ENCODE measurements at regions not wholly inside any gene's neighbourhood (a gene's known extent, or its start where the extent isn't known, plus 50 kb on each side); places are given as distances from the start of the nearest gene placed in this dataset.

DNA sequence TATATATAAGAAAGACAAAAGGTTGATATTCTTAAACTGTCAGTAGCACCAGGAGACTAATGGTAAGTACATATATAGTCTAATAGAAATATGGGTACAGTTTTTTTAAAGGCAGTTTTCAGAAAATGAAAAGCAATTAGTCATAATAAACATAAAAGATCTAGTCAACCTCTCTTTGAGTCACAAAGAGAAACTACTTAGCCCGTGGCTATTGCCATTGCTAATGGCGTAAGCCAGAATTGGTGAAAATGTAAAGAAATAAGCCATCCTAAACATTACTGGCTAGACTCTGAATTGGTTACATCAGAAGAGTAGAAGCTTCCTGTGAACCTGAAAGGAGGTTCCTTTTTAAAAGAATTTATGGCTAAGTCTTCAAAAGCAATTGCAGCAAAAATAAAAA is 668.7 kb upstream of the CPEB2 start (continued):
- TF ChIP-seq, protein P1, sequence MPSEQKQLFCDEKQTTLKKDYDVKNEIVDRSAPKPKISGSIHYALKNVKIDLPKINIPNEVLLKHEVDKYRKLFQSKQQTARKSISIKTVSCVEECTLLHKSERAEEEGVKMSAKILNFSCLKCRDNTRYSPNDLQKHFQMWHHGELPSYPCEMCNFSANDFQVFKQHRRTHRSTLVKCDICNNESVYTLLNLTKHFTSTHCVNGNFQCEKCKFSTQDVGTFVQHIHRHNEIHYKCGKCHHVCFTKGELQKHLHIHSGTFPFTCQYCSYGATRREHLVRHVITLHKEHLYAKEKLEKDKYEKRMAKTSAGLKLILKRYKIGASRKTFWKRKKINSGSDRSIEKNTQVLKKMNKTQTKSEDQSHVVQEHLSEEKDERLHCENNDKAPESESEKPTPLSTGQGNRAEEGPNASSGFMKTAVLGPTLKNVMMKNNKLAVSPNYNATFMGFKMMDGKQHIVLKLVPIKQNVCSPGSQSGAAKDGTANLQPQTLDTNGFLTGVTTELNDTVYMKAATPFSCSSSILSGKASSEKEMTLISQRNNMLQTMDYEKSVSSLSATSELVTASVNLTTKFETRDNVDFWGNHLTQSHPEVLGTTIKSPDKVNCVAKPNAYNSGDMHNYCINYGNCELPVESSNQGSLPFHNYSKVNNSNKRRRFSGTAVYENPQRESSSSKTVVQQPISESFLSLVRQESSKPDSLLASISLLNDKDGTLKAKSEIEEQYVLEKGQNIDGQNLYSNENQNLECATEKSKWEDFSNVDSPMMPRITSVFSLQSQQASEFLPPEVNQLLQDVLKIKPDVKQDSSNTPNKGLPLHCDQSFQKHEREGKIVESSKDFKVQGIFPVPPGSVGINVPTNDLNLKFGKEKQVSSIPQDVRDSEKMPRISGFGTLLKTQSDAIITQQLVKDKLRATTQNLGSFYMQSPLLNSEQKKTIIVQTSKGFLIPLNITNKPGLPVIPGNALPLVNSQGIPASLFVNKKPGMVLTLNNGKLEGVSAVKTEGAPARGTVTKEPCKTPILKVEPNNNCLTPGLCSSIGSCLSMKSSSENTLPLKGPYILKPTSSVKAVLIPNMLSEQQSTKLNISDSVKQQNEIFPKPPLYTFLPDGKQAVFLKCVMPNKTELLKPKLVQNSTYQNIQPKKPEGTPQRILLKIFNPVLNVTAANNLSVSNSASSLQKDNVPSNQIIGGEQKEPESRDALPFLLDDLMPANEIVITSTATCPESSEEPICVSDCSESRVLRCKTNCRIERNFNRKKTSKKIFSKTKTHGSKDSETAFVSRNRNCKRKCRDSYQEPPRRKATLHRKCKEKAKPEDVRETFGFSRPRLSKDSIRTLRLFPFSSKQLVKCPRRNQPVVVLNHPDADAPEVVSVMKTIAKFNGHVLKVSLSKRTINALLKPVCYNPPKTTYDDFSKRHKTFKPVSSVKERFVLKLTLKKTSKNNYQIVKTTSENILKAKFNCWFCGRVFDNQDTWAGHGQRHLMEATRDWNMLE (tag by site-specific recombination; conservative IDR thresholded peaks at IDR 0.05; ENCODE audit: low read depth), result no peak

DNA sequence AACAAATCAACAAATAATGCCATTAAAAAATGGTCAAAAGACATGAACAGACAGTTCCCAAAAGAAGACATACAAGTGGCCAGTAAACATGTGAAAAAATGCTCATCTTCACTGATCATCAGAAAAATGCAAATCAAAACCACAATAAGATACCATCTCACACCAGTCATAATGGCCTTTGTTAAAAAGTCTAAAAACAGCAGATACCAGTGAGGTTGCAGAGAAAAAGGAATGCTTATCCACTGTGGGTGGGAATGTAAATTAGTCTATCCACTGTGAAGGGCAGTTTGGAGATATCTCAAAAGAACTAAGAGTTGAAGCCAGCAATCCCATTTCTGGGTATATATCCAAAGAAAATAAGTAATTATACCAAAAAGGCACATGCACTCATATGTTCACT is 668.1 kb upstream of the CPEB2 start:
- Histone ChIP-seq H3K36me3 (ENCODE audit: control insufficient read depth in 2 of 2, insufficient read depth in 1 of 2, low read length in 2 of 2) (no peaks in the 10 kb centered on the region), H3K27ac (ENCODE audit: extremely low read depth, low read depth, low read length) (no peak overlapping the region), H3K4me3 (ENCODE audit: low read depth, low read length) (no peak overlapping the region), H3K9me3 (ENCODE audit: control insufficient read depth, insufficient read depth, low read depth, low read length) (no peaks in the 10 kb centered on the region), H3K4me1 (ENCODE audit: control insufficient read depth, insufficient read depth, low read length) (no peaks in the 10 kb centered on the region)
- ChIA-PET CTCF (no interaction called here), POLR2A (no interaction called here)
- TF ChIP-seq ZNF146 (tag by site-specific recombination; IDR thresholded peaks at IDR 0.05), result no peak
- TF ChIP-seq ZNF48 (tag by site-specific recombination; IDR thresholded peaks at IDR 0.05), result no peak
- TF ChIP-seq ZNF350 (tag by site-specific recombination; IDR thresholded peaks at IDR 0.05), result no peak
- TF ChIP-seq TRIM28 (IDR thresholded peaks at IDR 0.05; ENCODE audit: borderline replicate concordance, low read length), result no peak
- TF ChIP-seq, protein P2, sequence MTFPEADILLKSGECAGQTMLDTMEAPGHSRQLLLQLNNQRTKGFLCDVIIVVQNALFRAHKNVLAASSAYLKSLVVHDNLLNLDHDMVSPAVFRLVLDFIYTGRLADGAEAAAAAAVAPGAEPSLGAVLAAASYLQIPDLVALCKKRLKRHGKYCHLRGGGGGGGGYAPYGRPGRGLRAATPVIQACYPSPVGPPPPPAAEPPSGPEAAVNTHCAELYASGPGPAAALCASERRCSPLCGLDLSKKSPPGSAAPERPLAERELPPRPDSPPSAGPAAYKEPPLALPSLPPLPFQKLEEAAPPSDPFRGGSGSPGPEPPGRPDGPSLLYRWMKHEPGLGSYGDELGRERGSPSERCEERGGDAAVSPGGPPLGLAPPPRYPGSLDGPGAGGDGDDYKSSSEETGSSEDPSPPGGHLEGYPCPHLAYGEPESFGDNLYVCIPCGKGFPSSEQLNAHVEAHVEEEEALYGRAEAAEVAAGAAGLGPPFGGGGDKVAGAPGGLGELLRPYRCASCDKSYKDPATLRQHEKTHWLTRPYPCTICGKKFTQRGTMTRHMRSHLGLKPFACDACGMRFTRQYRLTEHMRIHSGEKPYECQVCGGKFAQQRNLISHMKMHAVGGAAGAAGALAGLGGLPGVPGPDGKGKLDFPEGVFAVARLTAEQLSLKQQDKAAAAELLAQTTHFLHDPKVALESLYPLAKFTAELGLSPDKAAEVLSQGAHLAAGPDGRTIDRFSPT (tag by site-specific recombination; IDR thresholded peaks at IDR 0.05), result no peak
- no peak for TF ChIP-seq TCF7L2 (IDR thresholded peaks at IDR 0.05; ENCODE audit: borderline replicate concordance, low read depth, low read length)
- TF ChIP-seq, protein P3, sequence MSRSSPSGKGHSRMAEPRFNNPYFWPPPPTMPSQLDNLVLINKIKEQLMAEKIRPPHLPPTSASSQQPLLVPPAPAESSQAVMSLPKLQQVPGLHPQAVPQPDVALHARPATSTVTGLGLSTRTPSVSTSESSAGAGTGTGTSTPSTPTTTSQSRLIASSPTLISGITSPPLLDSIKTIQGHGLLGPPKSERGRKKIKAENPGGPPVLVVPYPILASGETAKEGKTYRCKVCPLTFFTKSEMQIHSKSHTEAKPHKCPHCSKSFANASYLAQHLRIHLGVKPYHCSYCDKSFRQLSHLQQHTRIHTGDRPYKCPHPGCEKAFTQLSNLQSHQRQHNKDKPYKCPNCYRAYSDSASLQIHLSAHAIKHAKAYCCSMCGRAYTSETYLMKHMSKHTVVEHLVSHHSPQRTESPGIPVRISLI (tag by site-specific recombination; IDR thresholded peaks at IDR 0.05), result no peak
- no peak for TF ChIP-seq ZNF585B (tag by site-specific recombination; IDR thresholded peaks at IDR 0.05)
- no peak for TF ChIP-seq REPIN1 (tag by site-specific recombination; IDR thresholded peaks at IDR 0.05; ENCODE audit: low read depth)
- TF ChIP-seq ZNF600 (tag by site-specific recombination; IDR thresholded peaks at IDR 0.05), result no peak
- TF ChIP-seq EGR2 (tag by site-specific recombination; IDR thresholded peaks at IDR 0.05; ENCODE audit: low read depth), result no peak

DNA sequence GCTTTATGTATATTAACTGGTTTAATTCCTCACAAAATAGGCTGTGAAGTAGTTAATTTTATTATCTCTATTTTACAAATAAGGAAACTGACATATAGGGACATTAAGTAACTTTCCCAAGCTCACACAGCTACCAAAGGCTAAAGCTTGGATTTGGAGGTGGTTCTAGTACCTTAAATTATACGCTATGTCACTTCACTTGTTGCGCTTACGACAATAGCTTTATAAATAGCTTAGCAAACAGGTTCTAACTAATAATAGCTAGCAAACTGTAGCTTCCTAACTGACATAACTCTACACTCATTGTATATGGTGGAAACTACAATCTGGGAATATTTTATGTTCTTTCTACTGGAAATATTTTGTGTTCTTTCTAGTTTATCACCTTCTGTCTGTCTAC is 666.4 kb upstream of the CPEB2 start:
- Histone ChIP-seq H3K27ac (ENCODE audit: extremely low read depth, low read depth, low read length) (no peak overlapping the region), H3K4me1 (ENCODE audit: control insufficient read depth, insufficient read depth, low read length) (no peaks in the 10 kb centered on the region), H3K4me3 (ENCODE audit: low read depth, low read length) (no peak overlapping the region), H3K9me3 (ENCODE audit: control insufficient read depth, insufficient read depth, low read depth, low read length) (no peaks in the 10 kb centered on the region), H3K36me3 (ENCODE audit: control insufficient read depth in 2 of 2, insufficient read depth in 1 of 2, low read length in 2 of 2) (no peaks in the 10 kb centered on the region)
- TF ChIP-seq ZNF747 (tag by site-specific recombination; IDR thresholded peaks at IDR 0.05) (no peak), ZNF707 (tag by site-specific recombination; IDR thresholded peaks at IDR 0.05) (no peak), ZNF404 (tag by site-specific recombination; IDR thresholded peaks at IDR 0.05) (no peak), ZNF768 (tag by site-specific recombination; IDR thresholded peaks at IDR 0.05) (no peak), KLF16 (tag by site-specific recombination; IDR thresholded peaks at IDR 0.05) (no peak), ZNF585B (tag by site-specific recombination; IDR thresholded peaks at IDR 0.05) (no peak), ZNF837 (tag by site-specific recombination; IDR thresholded peaks at IDR 0.05) (no peak), ZNF302 (tag by site-specific recombination; IDR thresholded peaks at IDR 0.05; ENCODE audit: low read depth) (no peak)
- TF ChIP-seq, protein P4, sequence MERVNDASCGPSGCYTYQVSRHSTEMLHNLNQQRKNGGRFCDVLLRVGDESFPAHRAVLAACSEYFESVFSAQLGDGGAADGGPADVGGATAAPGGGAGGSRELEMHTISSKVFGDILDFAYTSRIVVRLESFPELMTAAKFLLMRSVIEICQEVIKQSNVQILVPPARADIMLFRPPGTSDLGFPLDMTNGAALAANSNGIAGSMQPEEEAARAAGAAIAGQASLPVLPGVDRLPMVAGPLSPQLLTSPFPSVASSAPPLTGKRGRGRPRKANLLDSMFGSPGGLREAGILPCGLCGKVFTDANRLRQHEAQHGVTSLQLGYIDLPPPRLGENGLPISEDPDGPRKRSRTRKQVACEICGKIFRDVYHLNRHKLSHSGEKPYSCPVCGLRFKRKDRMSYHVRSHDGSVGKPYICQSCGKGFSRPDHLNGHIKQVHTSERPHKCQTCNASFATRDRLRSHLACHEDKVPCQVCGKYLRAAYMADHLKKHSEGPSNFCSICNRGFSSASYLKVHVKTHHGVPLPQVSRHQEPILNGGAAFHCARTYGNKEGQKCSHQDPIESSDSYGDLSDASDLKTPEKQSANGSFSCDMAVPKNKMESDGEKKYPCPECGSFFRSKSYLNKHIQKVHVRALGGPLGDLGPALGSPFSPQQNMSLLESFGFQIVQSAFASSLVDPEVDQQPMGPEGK (tag by site-specific recombination; IDR thresholded peaks at IDR 0.05), result no peak
- CTCF ChIA-PET, result no interaction called here
- POLR2A ChIA-PET, result no interaction called here

All from HEK293 (cell line).